HG03558 (cell line): ENCODE measurements at regions not wholly inside any gene's neighbourhood (a gene's known extent, or its start where the extent isn't known, plus 50 kb on each side); places are given as distances from the start of the nearest gene placed in this dataset.
A peak's percentile ranks its signal among the peaks of the same experiment; 100 is the strongest.
"Not testable (repeated sequence)": the region's sequence is repeated elsewhere in the genome, so short reads cannot be mapped to it uniquely, and the experiment has no call there.

Experiments used
- ATAC-seq: cut with Tn5 transposase; IDR thresholded peaks from one replicate; pipeline ENCODE4 v1.9.1; 2021; ENCODE audit warnings: moderate number of reproducible peaks; ENCODE audit not compliant: unreplicated experiment; ENCODE audit errors: extremely low read depth

GRCh38 chr9:65397763-65398719 is 113.0 kb upstream of the FOXD4L5 start:
- not testable (repeated sequence) for ATAC-seq

- ATAC-seq = not testable (repeated sequence)
Observed at GRCh38 chr9:65397226-65397625, 112.2 kb upstream of the FOXD4L5 start.

- not testable (repeated sequence) for ATAC-seq
Observed at GRCh38 chr9:65396601-65397000, 111.6 kb upstream of the FOXD4L5 start.

- ATAC-seq = not testable (repeated sequence)
Observed at GRCh38 chr9:65395789-65396188, 110.8 kb upstream of the FOXD4L5 start.

- not testable (repeated sequence) for ATAC-seq
Observed at GRCh38 chr9:65395121-65395520, 110.1 kb upstream of the FOXD4L5 start.

DNA sequence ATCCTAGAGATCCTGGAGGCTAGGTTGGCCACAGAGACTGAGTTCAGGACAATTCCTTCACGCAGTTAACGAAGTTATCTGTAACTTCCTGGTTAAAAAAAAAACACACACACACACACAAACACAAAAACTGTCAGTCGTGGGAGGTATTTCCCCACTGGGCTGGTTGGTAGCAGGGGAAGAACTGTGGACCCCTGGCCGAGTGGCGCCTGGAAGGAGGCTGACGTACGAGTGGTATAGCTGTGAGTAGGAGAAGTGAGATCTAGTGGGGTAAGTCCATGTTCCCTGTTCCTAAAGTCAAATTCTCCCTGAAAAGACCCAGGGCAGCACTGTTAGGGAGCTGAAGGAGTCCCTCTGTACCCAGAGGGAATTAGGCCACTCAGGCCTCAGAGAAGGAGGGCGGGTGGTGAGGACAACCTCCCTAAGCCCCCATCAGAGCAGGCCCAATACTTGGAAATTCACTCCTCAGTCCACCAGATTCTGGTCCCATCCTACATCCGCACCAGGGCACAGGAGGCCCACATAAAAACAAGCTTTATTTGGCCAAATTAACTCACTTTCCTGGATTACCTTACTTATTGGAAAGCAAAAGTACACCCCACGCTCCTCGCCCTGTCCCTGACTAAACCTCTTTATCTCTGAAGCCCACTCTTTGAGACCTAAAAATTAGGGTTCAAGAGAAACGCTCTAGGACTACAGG is 108.3 kb upstream of the FOXD4L5 start:
- not testable (repeated sequence) for ATAC-seq

GRCh38 chr9:65392611-65393010 is 107.6 kb upstream of the FOXD4L5 start:
- ATAC-seq = not testable (repeated sequence)

DNA sequence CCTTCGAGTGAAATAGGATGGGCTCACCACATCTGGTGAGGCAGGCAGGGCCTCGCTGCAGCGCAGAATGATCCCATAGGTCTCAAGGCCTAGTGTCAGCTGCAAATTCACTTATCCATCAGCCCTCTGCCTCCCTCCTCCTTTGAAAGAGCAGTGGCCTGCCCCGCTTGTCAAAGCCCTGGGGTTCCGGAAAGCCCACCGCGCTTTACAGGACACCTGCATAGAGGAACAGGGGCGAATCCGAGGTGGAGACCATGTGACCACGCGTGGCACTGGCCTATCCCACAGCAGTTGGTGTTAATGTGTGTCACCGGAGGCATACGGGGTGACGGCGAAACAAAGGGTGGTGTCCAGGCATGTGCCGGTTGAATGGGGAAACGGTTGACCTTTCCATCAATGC is 104.7 kb upstream of the FOXD4L5 start:
- ATAC-seq = not testable (repeated sequence)

DNA sequence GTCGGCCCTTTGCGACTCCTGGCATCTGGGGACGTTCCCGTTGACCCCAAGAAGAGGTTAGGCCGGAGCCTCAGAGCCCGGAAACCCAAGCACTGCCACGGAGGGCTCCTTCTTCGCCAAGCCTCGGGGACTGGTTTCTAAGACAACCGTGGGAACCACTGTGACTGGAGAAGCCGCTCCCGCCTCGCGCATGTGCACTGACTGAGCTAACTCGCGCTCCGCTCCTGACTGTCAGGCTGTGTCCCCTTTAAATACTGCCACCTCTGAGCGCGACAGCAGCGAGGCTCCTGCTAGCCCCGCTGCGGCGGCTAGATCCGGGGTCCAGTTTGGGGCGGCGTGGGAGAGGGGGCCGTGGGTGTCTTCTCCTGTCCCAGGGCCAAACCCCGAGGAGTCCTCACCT is 104.2 kb upstream of the FOXD4L5 start:
- ATAC-seq = not testable (repeated sequence)

DNA sequence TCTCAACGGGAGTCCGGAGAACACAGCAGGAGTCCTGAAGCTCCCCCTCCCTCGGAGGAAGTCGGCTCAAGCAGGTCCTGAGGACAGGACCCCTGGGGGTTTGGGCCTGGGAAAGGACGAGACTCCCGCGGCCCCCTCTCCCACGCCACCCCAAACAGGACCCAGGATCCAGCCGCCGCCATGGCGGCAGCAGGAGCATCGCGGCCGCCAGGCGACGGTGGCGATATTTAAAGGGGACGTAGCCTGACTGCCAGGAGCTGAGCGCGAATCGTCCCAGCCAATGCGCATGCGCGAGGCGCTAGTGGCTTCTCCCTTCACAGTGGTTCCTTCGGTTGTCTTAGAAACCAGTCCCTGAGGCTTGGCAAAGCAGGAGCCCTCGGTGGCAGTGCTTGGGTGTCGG is 101.7 kb upstream of the FOXD4L5 start:
- ATAC-seq = peak; percentile 62

DNA sequence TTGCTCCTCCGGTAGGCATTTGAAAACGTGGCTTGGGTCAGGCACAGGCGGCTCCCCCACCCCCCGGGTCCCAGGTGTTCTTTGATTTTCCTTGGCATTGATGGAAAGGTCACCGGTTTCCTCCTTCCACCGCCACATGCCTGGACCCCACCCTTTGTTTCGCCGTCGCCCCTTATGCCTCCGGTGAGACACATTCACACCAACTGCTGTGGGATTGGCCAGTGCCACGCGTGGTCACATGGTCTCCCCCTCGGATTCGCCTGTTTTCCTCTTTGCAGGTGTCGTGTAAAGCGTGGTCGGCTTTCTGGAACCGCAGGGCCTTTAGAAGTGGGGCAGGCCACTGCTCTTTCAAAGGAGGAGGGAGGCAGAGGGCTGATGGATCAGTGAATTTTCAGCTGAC is 101.2 kb upstream of the FOXD4L5 start:
- ATAC-seq = not testable (repeated sequence)

DNA sequence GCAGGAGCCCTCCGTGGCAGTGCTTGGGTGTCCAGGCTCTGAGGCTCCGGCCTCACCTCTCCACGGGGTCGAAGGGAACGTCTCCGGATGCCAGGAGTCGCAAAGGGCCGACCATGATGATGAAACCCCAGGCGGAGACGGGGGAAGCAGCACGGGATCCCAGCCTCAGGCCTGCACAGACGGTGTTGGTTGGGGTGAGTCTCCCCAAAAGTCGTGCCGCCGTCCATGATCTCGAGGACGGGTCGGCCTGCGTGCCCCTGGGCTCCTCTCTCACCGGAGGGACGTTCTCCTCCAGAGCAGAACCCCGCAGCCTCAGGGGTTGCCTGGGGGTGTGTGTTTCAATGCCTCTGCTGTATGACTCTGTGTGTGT is 100.6 kb upstream of the FOXD4L5 start:
- ATAC-seq = not testable (repeated sequence)

GRCh38 chr9:65384759-65385654 is 100.0 kb upstream of the FOXD4L5 start:
- ATAC-seq = not testable (repeated sequence)

DNA sequence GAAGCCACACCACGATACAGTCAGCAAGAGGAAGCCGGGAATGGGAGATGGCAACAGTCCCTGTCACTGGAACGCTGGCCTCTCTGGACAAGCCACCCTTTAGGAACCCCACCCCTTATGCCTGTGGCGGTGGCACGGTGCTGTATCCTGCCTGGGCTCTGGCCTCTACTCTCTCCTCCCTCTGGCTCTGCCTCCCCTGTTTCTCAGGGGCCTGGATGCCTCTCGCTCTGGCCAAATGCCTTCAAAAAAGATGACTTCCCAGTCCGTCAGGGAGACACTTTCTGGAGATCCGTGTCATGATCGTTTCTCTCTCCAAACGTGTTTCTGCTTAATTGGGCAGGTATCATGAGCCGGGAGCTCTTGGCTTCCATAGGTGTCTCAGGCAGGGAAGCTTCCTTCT is 99.1 kb upstream of the FOXD4L5 start:
- not testable (repeated sequence) for ATAC-seq

GRCh38 chr9:65383646-65384045 is 98.6 kb upstream of the FOXD4L5 start:
- not testable (repeated sequence) for ATAC-seq

DNA sequence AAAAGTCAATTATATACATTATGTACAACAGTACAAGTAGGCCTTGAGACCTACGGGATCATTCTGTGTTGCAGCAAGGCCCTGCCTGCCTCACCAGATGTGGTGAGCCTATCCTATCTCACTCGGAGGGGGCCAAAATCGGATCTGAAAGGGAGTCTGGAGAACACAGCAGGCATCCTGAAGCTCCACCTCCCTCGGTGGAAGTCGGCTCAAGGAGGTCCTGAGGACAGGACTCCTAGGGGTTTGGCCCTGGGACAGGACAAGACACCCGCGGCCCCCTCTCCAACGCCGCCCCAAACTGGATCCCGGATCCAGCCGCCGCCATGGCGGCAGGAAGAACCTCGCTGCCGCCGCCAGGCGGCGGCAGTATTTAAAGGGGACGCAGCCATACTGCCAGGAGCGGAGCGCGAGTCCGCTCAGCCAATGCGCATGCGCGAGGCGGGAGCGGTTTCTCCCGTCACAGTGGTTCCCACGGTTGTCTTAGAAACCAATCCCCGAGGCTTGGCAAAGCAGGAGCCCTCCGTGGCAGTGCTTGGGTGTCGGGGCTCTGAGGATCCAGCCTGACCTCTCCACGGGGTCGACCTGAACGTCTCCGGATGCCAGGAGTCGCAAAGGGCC is 97.8 kb upstream of the FOXD4L5 start:
- ATAC-seq = not testable (repeated sequence)
